Skeletal muscle tissue (tissue), 3 donors: ENCODE measurements at regions not wholly inside any gene's neighbourhood (a gene's known extent, or its start where the extent isn't known, plus 50 kb on each side); places are given as distances from the start of the nearest gene placed in this dataset.
"Not testable (repeated sequence)": the region's sequence is repeated elsewhere in the genome, so short reads cannot be mapped to it uniquely, and the experiment has no call there.

Experiments used
- H3K27ac ChIP-seq: one replicate; pipeline ENCODE4 v1.7.0; 2013; ENCODE audit warnings: mild to moderate bottlenecking, low read depth, low read length, inconsistent platforms
- H3K27me3 ChIP-seq, 3 donors: one replicate each; pipeline ENCODE4 v1.7.0; 2013; ENCODE audit warnings: low read length in 3 of 3; ENCODE audit not compliant: control insufficient read depth in 3 of 3, insufficient read depth in 3 of 3
- H3K36me3 ChIP-seq, 3 donors: one replicate each; pipeline ENCODE4 v1.7.0; 2013; ENCODE audit warnings: low read length in 3 of 3; ENCODE audit not compliant: control insufficient read depth in 3 of 3, insufficient read depth in 3 of 3
- H3K4me1 ChIP-seq, 3 donors: one replicate each; pipeline ENCODE4 v1.7.0; 2013; ENCODE audit warnings: low read length in 3 of 3, mild to moderate bottlenecking in 3 of 3; ENCODE audit not compliant: control insufficient read depth in 3 of 3, insufficient read depth in 3 of 3
- H3K4me3 ChIP-seq, 3 donors: one replicate each; pipeline ENCODE4 v1.7.0; 2013; ENCODE audit warnings: low read length in 3 of 3
- H3K9ac ChIP-seq, 3 donors: one replicate each; pipeline ENCODE4 v1.7.0; 2013; ENCODE audit warnings: low read length in 3 of 3, mild to moderate bottlenecking in 3 of 3, moderate library complexity in 2 of 3, low read depth in 1 of 3
- H3K9me3 ChIP-seq, 3 donors: one replicate each; pipeline ENCODE4 v1.7.0; 2013; ENCODE audit warnings: low read length in 3 of 3; ENCODE audit not compliant: control insufficient read depth in 3 of 3
- donor health status: Osteomylitis.

DNA sequence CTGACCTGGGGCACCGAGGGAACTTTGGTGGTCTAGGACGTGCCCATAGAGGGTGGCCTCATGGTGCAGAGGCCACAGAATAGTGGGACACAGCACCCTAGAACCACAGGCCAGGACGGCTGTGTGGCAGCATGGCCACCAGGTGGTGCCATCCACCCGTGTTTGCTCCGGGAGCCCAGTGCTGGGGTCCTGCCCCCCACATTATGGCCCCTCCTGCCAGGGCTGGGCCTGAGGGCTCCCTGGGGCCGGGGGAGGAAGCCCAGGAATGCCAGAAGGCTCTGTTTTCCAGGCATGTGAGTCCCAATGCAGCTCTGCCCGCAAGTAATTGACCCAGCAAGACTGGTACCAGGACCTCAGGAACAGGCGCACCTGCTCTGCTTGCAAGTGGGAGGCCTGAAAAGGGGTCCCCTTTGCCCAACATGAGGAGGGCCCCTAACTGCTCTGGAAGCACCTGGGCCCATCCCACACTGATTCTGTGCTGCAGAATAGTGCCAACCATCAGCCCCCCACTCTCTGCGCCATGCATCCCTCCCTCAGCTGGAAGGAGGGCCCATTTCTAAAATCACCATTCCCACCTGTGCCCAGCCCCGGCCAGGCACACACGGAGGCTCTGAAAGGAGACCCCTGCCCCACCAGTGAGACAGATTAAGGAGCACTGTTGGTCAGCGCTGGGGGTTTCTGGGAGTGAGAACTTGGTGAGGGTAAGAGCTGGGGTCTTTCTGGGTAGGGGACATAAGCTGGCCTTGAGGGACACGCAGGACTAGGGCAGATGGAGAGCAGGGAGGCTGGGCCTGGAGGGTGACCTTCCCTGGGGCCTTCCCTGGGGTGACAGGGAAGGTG lies 174.4 kb downstream of the TBC1D2B start:
- not testable (repeated sequence) for H3K9ac ChIP-seq, H3K4me3 ChIP-seq, H3K9me3 ChIP-seq, H3K27me3 ChIP-seq, H3K36me3 ChIP-seq, H3K27ac ChIP-seq, H3K4me1 ChIP-seq

DNA sequence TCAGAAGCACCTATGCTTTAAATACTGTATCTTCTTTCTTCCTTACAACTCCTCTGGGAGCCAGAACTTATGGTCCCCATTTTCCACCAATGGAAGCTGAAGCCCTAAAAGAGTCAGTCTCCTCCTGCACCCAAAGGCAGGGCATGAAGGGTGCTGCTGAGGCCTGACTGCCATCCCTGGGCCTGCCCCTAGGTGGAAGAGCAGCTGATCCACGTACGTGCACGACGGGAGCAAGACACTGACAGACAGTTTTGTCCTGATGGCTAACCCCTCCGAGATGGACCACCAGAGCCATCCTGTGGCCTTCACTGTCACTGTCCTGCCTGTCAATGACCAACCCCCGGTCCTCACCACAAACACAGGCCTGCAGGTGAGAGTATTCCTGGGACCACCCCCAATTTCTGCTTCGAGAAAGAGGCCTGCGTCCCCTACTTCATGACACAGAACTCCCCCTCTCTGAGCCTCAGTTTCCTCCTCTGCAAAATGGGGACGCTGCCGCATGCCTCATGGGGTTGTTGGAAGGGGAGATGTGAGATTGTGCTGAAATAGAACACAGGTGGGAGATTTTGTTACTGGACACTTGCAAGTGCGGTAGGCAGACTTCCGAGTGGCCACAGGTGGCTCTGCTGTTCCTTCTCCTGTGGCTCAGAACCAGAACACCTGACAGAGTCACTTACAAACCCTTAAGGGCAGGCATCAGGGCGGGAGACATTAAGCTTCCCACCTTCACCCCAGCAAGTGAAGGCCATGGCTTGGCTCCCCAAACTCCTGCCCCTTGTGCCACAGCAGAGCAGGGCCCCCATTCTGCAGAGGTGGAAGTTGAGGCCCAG lies 175.4 kb downstream of the TBC1D2B start:
- Histone ChIP-seq H3K36me3 (no peaks in the 10 kb centered on the region), H3K9me3 (no peaks in the 10 kb centered on the region), H3K4me3 (no peak overlapping the region), H3K27me3 (peaks cover 0 to 2% (median 0%) of the 10 kb centered on the region in 3 donors), H3K27ac (no peak overlapping the region), H3K4me1 (no peaks in the 10 kb centered on the region), H3K9ac (no peak overlapping the region)

GRCh38 chr15:77901251-77901881 lies 176.1 kb downstream of the TBC1D2B start:
- Histone ChIP-seq H3K9me3 (no peaks in the 10 kb centered on the region), H3K9ac (no peak overlapping the region), H3K36me3 (no peaks in the 10 kb centered on the region), H3K4me1 (no peaks in the 10 kb centered on the region), H3K27ac (no peak overlapping the region), H3K27me3 (peaks cover 0 to 2% (median 0%) of the 10 kb centered on the region in 3 donors), H3K4me3 (no peak overlapping the region)

GRCh38 chr15:77900331-77900963 lies 177.1 kb downstream of the TBC1D2B start:
- not testable (repeated sequence) for H3K36me3 ChIP-seq, H3K27ac ChIP-seq, H3K27me3 ChIP-seq, H3K9me3 ChIP-seq, H3K9ac ChIP-seq, H3K4me1 ChIP-seq, H3K4me3 ChIP-seq

GRCh38 chr15:77899776-77900175 lies 177.7 kb downstream of the TBC1D2B start:
- not testable (repeated sequence) for H3K4me3 ChIP-seq, H3K9me3 ChIP-seq, H3K9ac ChIP-seq, H3K36me3 ChIP-seq, H3K27ac ChIP-seq, H3K4me1 ChIP-seq, H3K27me3 ChIP-seq

DNA sequence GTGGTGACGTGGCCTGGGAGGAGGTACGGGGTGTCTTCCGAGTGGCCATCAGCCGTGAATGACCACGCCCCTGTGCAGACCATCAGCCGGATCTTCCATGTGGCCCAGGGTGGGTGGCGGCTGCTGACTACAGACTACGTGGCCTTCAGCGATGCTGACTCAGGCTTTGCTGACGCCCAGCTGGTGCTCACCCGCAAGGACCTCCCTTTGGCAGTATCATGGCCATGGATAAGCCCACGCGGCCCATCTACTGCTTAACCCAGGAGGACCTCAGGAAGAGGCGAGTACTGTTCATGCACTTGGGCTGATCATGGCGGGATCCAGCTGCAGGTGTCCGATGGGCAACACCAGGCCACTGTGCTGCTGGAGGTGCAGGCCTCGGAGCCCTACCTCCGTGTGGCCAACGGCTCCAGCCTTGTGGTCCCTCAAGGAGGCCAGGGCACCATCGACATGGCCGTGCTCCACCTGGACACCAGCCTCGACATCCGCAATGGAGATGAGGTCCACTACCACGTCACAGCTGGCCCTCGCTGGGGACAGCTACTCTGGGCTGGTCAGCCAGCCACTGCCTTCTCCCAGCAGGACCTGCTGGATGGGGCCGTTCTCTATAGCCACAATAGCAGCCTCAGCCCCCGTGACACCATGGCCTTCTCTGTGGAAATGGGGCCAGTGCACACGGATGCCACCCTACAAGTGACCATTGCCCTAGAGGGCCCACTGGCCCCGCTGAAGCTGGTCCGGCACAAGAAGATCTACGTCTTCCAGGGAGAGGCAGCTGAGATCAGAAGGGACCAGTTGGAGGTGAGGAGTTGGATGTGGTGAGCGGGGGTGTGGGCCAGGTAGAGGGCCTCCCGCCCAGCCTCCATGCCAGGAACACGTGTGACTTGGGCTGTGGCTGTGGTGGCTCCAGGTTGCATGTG lies 178.4 kb downstream of the TBC1D2B start:
- no peak overlapping the region for H3K27ac ChIP-seq
- H3K4me1 ChIP-seq, result no peaks in the 10 kb centered on the region
- H3K36me3 ChIP-seq, result no peaks in the 10 kb centered on the region
- no peak overlapping the region for H3K9ac ChIP-seq
- H3K27me3 ChIP-seq, result peaks cover 0 to 2% (median 0%) of the 10 kb centered on the region in 3 donors
- H3K4me3 ChIP-seq, result no peak overlapping the region
- no peaks in the 10 kb centered on the region for H3K9me3 ChIP-seq

GRCh38 chr15:77897896-77898406 lies 179.6 kb downstream of the TBC1D2B start:
- H3K9me3 ChIP-seq, result no peaks in the 10 kb centered on the region
- H3K36me3 ChIP-seq, result no peaks in the 10 kb centered on the region

GRCh38 chr15:77897113-77897895 lies 180.2 kb downstream of the TBC1D2B start:
- not testable (repeated sequence) for H3K9me3 ChIP-seq, H3K9ac ChIP-seq

More at GRCh38 chr15:77897896-77898406, 179.6 kb downstream of the TBC1D2B start:
- H3K27ac ChIP-seq, result no peak overlapping the region
- no peak overlapping the region for H3K9ac ChIP-seq
- peaks cover 0 to 10% (median 0%) of the 10 kb centered on the region in 3 donors for H3K27me3 ChIP-seq
- peaks cover 0 to 3% (median 0%) of the 10 kb centered on the region in 3 donors for H3K4me1 ChIP-seq
- no peak overlapping the region for H3K4me3 ChIP-seq

More at GRCh38 chr15:77897113-77897895, 180.2 kb downstream of the TBC1D2B start:
- peaks cover 0 to 10% (median 0%) of the 10 kb centered on the region in 3 donors for H3K27me3 ChIP-seq
- H3K36me3 ChIP-seq, H3K27ac ChIP-seq, H3K4me3 ChIP-seq, H3K4me1 ChIP-seq: not testable (repeated sequence)
